ENCODE measurements at regions not wholly inside any gene's neighbourhood (a gene's known extent, or its start where the extent isn't known, plus 50 kb on each side); places are given as distances from the start of the nearest gene placed in this dataset.

GRCh38 chr1:221940631-221941030, 198.7 kb upstream of the DUSP10 start:
- no peak for DNase-seq (ENCODE audit: low read depth in 3 of 3, low spot score in 2 of 3)

- DNase-seq (ENCODE audit: low read depth in 3 of 3, low spot score in 2 of 3) = no peak
These were observed 197.7 kb upstream of the DUSP10 start for GRCh38 chr1:221939607-221940006.

DNA sequence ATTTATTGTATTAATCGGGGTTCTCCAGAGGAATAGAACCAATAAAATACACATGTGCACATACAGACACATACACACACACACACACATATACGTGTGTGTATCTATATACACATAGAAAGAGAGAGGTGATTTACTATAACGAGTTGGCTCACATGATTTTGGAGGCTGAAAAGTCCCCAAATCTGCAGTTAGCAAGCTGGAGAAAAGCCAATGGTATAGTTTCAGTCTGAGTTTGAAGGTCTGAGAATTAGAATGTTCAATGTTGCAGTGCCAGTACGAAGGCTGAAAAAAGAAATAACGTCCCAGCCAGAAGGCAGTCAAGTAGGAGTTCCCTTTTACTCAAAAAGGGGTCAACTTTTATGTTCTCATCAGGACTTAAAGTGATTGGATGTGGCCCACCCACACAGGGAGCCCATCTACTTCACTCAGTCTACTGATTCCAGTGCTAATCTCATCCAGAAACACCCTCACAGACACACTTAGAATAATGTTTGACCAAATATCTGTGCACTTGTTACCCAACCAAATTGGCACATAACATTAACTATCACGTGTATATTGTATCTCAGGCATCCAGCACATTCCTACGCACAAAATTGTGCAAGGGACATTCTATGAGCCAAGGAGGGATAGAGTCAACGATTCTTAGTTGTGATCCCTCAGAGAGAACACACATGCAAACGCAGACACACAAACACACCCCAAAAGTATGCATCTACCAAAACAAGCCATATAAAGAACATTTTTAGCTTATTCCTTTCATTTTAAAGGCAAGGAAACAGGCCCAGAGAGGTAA, 195.5 kb upstream of the DUSP10 start:
- DNase-seq (ENCODE audit: low read depth in 3 of 3, low spot score in 2 of 3) = no peak

DNA sequence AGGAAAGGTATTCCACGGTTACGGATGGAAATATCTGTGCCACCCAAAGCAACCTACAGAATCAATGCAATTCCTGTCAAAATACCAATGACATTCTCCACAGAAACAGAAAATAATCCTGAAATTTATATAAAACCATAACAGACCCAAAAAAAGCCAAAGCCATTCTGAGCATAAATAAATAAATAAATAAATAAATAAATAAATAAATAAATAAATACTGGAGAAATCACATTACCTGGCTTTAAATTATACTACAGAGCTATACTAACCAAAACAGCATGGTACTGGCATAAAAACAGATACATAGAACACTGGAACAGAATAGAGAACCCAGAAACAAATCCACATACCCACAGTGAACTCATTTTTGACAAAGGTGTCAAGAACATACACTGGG, 191.9 kb upstream of the DUSP10 start:
- DNase-seq (ENCODE audit: low read depth in 3 of 3, low spot score in 2 of 3) = no peak

GRCh38 chr1:221926441-221926840, 184.6 kb upstream of the DUSP10 start:
- DNase-seq (ENCODE audit: low read depth in 3 of 3, low spot score in 2 of 3) = no peak

GRCh38 chr1:221925947-221926346, 184.1 kb upstream of the DUSP10 start:
- no peak for DNase-seq (ENCODE audit: low read depth in 3 of 3, low spot score in 2 of 3)

DNA sequence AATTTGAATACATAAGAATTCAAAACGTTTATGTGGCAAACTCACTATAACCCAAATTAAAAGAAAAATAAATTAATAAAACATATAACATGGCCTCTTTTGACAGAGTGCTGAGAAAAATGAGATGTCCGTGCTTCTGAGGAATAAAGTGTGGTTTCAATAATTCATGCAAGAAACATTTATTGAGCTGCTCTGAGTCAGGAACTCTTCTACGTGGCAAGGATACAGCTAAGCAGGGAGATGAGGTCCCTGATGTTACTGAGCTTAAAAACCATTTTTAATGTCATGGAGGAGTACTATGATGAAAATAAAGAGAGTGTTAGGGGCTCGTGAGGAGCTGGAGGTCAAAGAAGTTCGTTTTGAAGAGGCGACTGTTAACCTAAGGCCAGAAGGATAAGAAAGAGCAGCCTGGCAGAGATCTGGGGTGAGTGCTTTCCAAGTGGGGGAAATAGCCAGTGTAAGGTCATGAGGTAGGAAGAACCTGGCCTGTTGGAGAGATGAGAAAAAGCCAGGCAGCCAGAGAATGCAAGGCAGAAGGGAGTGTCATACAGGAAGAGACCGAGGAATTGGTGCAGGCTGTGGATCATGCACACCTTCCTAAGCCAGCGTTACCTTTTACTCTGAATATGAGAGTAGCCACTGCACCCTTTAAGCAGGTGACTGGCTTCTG, 182.2 kb upstream of the DUSP10 start:
- DNase-seq (ENCODE audit: low read depth in 3 of 3, low spot score in 2 of 3) = no peak

GRCh38 chr1:221921936-221922335, 180.0 kb upstream of the DUSP10 start:
- DNase-seq (ENCODE audit: low read depth in 3 of 3, low spot score in 2 of 3) = no peak

GRCh38 chr1:221919743-221920142, 177.9 kb upstream of the DUSP10 start:
- DNase-seq (ENCODE audit: low read depth in 3 of 3, low spot score in 2 of 3) = no peak

DNA sequence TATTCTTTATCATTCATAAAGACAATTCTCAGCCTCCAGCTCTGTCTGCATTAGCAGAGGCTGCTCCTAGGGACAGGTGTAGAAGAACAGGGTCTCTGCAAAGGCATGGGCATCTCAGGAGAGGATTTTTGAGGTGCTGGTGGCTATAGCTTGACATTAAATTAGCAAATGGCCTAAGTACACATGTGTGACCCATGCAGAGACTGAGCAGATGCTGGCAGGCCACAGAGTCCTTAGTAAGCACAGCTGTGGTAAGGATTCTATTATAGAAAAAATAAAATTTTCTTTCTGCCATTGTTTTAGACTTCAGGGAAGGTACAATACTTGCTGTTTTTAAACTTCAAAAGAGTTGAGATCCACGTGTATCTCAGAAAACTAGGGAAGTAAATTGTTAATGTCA, 177.5 kb upstream of the DUSP10 start:
- no peak for DNase-seq (ENCODE audit: low read depth in 3 of 3, low spot score in 2 of 3)

DNA sequence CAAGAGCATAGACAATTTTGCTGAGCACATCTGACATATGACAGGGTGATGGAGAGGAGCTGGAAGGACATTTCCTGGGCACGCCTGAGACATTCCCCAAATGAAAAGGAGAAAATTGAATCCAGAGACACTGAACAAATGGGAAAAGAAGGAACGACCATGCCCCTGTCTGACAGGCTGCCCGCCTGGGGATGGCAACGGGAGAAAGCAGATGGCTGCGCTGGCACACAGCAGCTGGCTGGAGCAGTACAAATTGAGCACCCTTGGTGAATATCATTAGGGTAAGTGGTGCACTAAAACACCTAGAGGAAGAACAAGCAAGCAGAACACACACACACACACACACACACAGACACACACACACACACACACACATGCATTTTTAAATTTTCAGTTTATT, 174.3 kb upstream of the DUSP10 start:
- DNase-seq (ENCODE audit: low read depth in 3 of 3, low spot score in 2 of 3) = no peak

- no peak for DNase-seq (ENCODE audit: low read depth in 3 of 3, low spot score in 2 of 3)
These were observed 173.9 kb upstream of the DUSP10 start for GRCh38 chr1:221915764-221916163.

- DNase-seq (ENCODE audit: low read depth in 3 of 3, low spot score in 2 of 3) = no peak
These were observed 171.5 kb upstream of the DUSP10 start for GRCh38 chr1:221913351-221913892.

DNA sequence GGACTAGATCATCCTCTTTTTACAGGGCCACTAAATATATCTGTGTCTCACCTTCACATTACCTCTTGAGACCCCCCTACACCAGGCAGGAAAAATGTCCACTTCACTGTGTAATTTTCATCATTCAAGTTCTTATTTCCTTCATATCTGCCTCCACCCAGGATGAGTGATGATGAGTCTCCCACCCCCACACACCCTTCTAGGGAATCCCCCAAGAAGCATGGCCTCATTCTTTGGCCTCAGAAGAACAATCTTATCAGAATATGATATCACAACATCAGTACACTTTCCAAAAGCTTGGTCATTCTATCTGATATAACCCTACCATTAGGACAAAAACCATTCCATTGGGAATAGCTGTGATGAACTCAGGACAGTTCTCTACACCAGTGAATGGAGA, 170.3 kb upstream of the DUSP10 start:
- no peak for DNase-seq (ENCODE audit: low read depth in 3 of 3, low spot score in 2 of 3)

- DNase-seq (ENCODE audit: low read depth in 3 of 3, low spot score in 2 of 3) = no peak
These were observed 169.8 kb upstream of the DUSP10 start for GRCh38 chr1:221911714-221912113.

DNA sequence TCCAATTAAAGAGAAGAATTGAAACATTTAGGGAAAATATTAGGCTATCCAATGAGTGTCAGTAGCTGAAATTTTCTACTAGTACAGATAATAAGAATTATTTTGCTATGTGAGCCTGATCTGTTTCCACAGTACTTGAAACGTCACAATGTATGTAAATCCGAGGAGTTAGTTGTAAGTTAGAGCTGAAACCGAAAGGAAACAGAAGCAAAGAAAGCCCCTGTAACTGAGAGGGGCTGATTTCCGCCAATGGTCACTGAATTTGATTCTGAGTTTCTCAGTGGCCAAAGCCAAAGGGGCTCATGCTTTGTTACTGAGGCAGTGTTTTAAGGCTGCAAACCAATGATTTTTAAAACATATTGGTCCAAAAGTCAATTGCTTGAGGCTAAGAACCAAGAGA, 168.3 kb upstream of the DUSP10 start:
- DNase-seq (ENCODE audit: low read depth in 3 of 3, low spot score in 2 of 3) = no peak

GRCh38 chr1:221908573-221908972, 166.7 kb upstream of the DUSP10 start:
- no peak for DNase-seq (ENCODE audit: low read depth in 3 of 3, low spot score in 2 of 3)

DNA sequence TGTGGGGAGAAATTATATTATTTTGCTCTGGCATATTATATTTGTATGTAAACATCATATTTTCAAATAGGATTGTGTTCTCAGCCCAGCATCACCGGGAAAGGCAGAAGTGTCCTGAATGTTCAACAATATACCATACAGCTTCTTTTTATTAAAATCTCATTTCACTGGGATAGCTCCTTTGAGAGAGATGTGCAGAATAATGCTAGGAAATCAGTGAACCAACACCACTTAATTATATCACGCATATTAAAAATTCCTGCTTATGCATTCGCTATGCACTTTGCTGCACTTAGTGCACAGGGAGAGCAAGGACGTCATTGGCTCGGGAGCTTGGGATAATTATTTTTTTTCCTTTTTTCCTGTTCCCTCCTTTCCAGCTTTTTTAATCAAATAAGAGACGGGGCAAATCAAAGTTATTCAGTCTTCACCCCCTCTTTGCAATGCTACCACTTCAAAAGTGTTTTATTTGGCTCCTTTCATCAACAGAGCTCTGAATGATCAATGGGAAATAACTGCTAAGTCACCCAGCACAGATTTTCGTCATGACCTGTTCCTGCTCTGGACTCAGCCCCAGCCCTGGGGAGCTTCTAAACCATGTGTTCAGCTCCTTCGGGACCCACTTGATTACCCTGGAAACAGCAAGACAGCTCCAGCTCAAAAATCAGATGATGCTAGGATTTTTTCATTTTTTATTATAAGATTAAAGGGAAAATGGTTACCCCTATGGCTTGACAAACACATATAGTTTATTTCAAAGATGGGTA, 165.5 kb upstream of the DUSP10 start:
- no peak for DNase-seq (ENCODE audit: low read depth in 3 of 3, low spot score in 2 of 3)

DNA sequence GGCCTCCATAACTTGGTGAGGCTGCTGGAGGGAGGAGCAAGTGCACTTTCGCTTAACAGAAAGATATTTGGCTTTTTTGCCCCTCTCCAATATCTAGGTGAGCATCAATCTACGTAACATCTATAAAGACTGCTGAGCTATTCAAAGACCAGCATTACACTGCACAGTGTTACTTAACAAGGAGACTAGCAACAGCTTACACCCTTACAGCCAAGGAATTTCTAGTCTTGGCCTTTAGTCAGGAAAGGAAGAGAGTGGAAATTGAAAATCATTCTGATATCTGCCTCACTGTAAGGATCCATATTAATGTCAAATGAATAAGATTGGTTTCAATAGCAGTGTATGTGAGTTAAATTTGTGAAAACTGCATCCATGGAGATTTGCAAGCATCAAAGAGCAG, 163.9 kb upstream of the DUSP10 start:
- DNase-seq (ENCODE audit: low read depth in 3 of 3, low spot score in 2 of 3) = no peak

GRCh38 chr1:221904319-221904718, 162.4 kb upstream of the DUSP10 start:
- no peak for DNase-seq (ENCODE audit: low read depth in 3 of 3, low spot score in 2 of 3)

- no peak for DNase-seq (ENCODE audit: low read depth in 3 of 3, low spot score in 2 of 3)
These were observed 161.7 kb upstream of the DUSP10 start for GRCh38 chr1:221903594-221903993.

All from right renal cortex interstitium (tissue), 3 donors.